ENCODE measurements at regions not wholly inside any gene's neighbourhood (a gene's known extent, or its start where the extent isn't known, plus 50 kb on each side); places are given as distances from the start of the nearest gene placed in this dataset.

GRCh38 chr7:112707655-112708054, 82.5 kb downstream of the TMEM168 start:
- TF ChIP-seq NFYB (IDR thresholded peaks at IDR 0.05; ENCODE audit: extremely low read depth, insufficient read length) (no peak), CHD2 (IDR thresholded peaks at IDR 0.05; ENCODE audit: low read depth, low read length) (no peak)
